ENCODE measurements at regions not wholly inside any gene's neighbourhood (a gene's known extent, or its start where the extent isn't known, plus 50 kb on each side); places are given as distances from the start of the nearest gene placed in this dataset.
"Not testable (repeated sequence)": the region's sequence is repeated elsewhere in the genome, so short reads cannot be mapped to it uniquely, and the experiment has no call there.

DNA sequence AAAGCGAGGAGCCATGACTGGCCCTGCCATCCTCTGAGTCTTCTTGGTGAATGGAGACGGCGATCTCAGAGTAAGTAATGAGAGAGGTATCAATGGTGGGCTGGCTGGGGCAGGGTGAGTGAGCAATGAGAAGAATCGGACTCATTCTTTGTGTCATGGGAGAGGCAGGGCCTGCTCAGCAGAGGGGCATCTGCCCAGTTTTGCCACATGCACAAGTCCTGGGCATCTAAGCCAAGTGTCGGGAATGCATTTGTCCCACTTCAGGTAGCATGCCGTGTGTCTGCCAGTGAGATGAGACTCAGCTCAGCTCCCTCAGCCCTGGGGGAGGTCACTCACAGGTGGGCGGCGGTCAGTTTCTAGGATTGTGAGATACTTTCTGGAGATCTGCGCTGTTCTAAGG is 791.0 kb upstream of the RAB6C start:
- no peak for DNase-seq

DNA sequence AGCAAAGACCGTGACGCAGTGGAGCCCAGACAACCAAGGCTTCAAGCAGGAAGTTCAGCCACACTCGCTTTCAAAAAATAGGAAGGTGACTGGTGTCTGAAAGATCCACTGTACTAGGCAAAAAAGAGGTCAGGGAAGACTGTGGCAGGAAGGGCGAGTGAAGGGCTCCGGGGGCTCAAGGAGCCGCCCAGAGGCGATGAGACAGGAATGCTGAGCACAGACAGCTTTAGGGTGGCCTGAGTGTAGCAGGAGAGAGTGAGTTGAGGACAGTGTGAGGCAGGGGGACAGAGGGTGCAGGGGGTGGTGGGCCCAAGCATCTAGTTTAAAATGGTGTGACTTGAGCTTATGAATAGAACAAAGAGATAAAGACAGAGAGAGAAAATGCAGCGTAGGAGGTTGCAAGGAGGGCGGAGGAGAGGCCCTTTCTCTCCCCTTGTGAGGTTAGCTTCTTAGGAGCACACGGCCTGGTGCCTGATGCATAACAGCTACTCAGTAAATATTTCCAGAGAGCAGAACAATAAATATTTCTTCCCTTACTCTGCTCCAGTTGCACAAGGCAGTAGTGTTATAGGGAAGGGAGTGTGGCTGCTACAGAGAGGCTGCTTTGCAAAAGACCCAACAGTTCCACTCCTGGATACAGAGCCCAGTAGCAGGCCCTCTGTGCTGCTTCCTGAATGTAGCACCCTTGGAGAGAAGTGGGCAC is 789.7 kb upstream of the RAB6C start:
- no peak for DNase-seq

- no peak for DNase-seq
These were observed 789.0 kb upstream of the RAB6C start for GRCh38 chr2:129190494-129190893.

DNA sequence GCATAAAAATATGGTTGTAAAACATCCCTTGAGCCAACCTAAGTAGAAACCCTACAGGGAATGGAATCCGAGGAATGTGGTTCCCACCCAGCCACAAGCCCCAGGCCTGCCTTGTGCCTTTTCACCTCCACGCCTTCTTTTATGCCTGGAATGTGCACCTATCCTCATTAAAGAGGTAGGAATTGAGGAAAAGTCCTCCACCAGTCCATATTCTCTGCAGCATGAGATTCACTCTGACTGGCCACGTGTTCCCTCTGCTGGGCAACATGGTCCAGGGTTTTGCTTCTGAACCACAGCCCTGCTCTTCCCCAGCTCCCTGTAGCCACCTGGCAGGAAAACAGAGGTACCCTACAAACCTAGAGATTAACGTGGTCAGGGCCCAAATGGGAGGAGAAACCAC is 787.9 kb upstream of the RAB6C start:
- no peak for DNase-seq

GRCh38 chr2:129192117-129192516 is 787.3 kb upstream of the RAB6C start:
- DNase-seq = no peak

DNA sequence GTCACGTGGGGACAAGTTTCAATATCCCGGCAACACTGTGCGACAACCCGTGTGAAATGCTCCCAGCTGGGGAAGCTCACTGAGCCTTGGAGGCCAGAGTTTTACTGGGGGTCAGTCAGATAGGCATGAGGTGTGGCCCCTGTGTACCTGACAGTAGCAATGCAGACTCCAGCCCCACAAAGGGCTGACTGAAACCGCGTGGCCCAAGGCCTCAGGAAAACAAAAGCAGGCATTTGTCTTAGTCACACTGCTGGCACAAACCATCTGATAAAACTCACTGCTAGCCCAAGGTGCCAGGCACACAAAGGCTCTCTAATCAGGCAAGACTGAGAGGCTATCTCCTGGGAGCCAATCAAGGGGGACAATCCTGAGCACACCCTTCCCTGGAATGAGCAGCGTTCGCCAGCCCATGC is 786.6 kb upstream of the RAB6C start:
- no peak for DNase-seq

GRCh38 chr2:129193961-129194360 is 785.5 kb upstream of the RAB6C start:
- DNase-seq = no peak

- no peak for DNase-seq
These were observed 780.0 kb upstream of the RAB6C start for GRCh38 chr2:129199501-129199900.

- DNase-seq = no peak
These were observed 777.8 kb upstream of the RAB6C start for GRCh38 chr2:129201696-129202095.

GRCh38 chr2:129203331-129203730 is 776.1 kb upstream of the RAB6C start:
- no peak for DNase-seq

GRCh38 chr2:129204581-129204980 is 774.9 kb upstream of the RAB6C start:
- not testable (repeated sequence) for DNase-seq

GRCh38 chr2:129205176-129205575 is 774.3 kb upstream of the RAB6C start:
- no peak for DNase-seq

GRCh38 chr2:129205766-129206165 is 773.7 kb upstream of the RAB6C start:
- DNase-seq = no peak

DNA sequence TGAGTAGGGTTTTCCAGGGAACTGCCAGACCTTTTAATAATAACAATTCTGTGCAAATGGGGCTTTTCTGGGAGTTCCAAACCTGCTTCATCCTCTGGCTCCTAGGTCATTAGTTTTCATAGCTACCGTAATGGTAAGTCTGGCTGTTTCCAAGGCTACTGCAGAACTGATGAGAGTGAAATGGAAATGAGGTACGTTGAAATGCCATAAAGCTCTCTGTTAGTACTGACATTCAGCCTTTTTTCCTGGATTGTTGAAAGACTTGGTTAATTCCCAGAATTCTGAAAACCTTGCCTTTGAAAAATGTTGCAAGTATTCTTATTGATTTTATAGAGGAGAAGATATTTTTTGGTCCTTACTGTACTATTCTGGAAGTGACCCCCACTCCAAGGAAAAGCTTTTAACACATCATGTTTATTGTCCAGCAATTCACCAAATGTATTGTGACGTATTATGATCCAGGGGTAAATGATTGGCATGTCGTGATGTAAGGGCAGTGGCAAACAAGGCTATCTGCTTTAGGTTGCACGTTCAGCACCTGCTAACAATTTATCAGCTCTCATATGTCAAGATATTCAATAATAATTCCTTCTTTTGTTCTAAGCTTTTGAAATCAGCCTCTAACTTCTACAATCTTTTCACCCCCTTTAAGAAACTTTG is 767.0 kb upstream of the RAB6C start:
- no peak for DNase-seq

DNA sequence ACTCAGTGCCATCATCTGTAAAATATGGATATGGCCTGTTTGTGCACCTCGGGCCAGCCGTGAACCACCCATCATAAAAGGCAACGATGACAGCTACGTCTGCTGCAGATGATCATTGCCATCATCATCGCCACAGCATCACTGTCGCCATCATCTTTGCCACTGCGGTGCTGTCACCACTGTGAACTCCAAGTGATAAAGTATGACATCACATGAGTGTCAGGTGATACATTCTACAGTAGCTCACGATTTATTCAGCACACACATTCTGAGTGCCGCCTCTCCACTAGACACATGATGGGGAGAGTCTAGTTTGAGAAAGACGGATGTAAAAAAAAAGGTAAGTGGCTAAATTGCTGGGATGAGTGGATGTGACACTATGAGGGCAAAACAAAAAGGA is 755.4 kb upstream of the RAB6C start:
- no peak for DNase-seq

DNA sequence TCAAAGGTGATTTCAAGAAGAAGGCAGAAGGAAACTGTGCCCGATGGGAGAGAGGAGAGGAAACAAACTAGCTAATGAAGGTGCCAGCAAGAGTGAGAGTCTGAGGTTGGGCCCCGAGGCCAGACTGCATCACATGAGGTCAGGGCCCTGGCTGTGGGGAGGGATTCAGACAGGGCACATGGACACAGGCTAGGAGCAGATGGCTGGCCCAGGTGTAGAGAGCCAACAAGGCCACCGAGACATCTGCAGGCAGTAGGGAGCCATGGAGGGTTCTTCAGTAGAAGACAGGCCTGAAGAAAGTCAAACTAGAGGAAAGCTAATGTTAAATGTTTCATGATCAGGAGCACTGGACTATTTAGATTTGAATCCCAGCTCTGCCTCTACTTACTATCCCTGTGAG is 755.0 kb upstream of the RAB6C start:
- DNase-seq = no peak

DNA sequence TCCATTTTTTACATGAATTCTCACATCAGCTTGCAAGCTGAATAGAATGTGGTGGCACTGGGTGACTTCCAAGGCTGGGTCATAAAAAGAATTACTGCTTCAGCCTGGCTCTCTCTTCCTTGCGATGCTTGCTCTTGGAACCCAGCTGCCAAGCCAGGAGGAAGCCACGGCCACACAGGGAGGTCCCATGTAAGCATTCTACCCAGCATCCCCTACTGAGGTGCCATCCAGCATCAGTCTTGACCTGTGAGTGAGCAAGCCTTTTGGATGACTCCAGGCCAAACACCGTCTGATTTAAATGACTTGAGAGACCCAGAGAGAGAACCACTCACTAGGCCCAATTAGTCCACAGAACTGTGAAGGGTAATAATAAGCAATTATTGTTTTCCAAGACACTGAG is 750.3 kb upstream of the RAB6C start:
- no peak for DNase-seq

DNA sequence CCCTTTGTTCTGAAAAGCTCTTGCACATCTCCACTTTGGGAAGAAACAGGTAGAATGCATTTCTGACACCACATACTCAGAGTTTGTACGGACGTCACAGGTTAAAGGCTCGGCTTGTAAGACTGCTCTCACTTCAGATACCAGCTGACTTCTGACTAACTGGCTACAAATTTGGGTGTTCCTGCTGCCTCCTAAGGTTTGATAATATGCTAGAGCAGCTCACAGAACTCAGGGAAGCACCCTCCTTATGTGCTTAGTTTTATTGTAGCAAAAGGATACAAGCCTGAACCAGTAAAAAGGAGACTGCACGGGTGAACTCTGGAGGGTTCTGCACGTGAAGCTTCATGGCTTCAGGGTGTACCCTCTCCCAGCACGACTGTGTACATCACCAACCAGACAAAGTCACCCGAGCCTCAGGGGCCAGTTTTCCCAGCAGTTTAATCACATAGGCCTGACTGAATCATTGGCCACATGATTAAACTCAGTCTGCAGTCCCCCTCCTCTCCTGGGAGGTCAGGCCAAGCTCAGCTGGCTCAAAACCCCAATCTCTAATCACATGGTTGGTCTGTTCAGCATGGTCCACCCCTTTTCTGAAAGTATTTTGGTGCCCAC is 749.5 kb upstream of the RAB6C start:
- DNase-seq = no peak

DNA sequence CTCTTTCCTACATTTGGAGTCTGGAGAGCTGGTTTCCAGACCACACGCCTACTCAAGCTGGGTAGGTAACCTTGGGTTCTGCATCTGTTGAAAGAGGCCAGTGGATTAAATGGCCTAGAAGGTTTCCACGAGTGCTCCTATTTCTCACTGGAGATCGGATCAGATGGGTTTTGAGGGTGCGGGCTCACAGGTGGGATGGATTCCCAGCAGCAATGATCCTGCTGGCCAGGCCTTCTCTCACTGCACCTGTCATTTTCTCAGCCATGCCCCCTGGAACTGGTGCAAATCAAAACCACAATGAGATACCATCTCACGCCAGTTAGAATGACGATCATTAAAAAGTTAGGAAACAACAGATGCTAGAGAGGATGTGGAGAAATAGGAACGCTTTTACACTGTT is 747.5 kb upstream of the RAB6C start:
- no peak for DNase-seq

DNA sequence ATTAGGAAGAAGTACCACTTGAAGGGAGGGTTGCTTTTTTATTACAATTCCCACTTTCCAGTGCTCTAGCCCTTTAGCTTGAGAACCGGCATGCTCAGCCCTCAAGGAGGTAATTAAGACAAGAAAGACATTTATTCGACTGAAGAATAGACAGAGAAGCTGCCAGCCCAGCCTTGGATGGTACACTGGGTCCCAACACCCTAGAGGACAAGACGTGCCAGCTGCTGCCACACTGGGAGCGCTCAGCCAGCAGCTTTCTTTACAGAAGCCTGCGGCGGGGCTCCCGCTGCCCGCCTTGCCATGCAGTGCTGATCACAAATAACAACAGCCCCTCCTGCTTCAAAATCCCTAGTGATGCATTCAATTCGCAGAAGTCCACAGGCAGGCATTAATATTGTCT is 746.3 kb upstream of the RAB6C start:
- no peak for DNase-seq

GRCh38 chr2:129233751-129234406 is 745.6 kb upstream of the RAB6C start:
- DNase-seq = no peak

- DNase-seq = no peak
These were observed 742.9 kb upstream of the RAB6C start for GRCh38 chr2:129236601-129237000.

DNA sequence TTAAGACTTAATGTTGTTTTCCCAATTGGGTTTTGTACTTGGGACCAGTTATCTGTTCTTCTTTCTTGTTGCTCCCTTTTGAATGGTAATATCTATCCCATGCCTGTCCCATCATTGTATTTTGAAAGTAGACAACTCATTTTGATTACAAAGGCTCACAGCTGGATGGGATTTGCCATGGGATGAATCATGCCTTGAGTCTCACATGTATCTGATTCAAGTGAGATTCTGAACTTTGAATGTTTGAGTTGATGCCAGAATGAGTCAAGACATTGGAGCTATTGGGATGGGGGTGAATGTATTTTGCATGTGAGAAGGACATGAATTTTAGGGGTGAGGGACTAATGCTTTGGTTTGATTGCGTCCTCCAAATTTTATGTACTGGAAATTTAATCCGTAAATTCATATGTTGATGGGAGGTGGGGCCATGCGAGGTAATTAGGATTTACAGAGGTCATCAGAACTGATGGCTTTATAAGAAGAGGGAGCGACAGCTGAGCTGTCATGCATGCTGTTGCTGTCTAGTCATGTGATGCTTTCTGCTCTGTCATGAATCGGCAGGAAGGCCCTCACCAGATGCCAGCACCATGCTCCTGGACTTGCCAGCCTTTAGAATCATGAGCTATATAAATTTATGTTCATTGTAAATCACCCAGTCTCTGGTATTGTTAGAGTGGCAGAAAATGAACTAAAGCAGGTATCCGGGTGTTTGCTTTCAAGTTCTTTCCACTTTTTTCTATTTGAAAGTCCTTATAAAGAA is 741.3 kb upstream of the RAB6C start:
- DNase-seq = no peak

Measured in activated gamma-delta T cell (primary cell).